Astrocyte of the spinal cord (primary cell): ENCODE measurements at regions not wholly inside any gene's neighbourhood (a gene's known extent, or its start where the extent isn't known, plus 50 kb on each side); places are given as distances from the start of the nearest gene placed in this dataset.

Experiments used
- DNase-seq: peaks from one replicate; pipeline ENCODE4 v3.0.0; 2011; ENCODE audit warnings: low read depth, low spot score
- H3K4me3 ChIP-seq: 2 replicates; pipeline ENCODE4 v1.5.1; 2011; ENCODE audit warnings: low read depth, mild to moderate bottlenecking, low read length, moderate library complexity
- CTCF ChIP-seq: IDR thresholded peaks from 2 replicates; pipeline ENCODE4 v1.5.1; 2012; ENCODE audit warnings: low read depth, mild to moderate bottlenecking, low read length, inconsistent platforms
- in situ Hi-C: cut with HindIII; loops from 2 replicates; pipeline ENCODE4 v1.10.0; 2017; ENCODE audit warnings: low sequenced_read_pairs

GRCh38 chr4:27620886-27621285 is 760.2 kb downstream of the STIM2 start:
- in situ Hi-C loops, result no loop called here
- H3K4me3 ChIP-seq, result no peak overlapping the region
- DNase-seq, result no peak
- no peak for TF ChIP-seq CTCF

GRCh38 chr4:27624749-27625148 is 764.1 kb downstream of the STIM2 start:
- no peak overlapping the region for H3K4me3 ChIP-seq
- TF ChIP-seq CTCF, result no peak
- no peak for DNase-seq
- in situ Hi-C loops, result no loop called here

GRCh38 chr4:27628609-27629008 is 768.0 kb downstream of the STIM2 start:
- TF ChIP-seq CTCF, result no peak
- DNase-seq, result no peak
- in situ Hi-C loops, result no loop called here
- no peak overlapping the region for H3K4me3 ChIP-seq

- TF ChIP-seq CTCF, result no peak
- H3K4me3 ChIP-seq, result no peak overlapping the region
- in situ Hi-C loops, result no loop called here
- DNase-seq, result no peak
Observed at GRCh38 chr4:27629532-27630225, 769.0 kb downstream of the STIM2 start.

GRCh38 chr4:27635936-27636913 is 775.6 kb downstream of the STIM2 start:
- in situ Hi-C loops, result no loop called here
- TF ChIP-seq CTCF, result no peak
- H3K4me3 ChIP-seq, result no peak overlapping the region
- no peak for DNase-seq

- in situ Hi-C loops, result no loop called here
- H3K4me3 ChIP-seq, result no peak overlapping the region
- DNase-seq, result no peak
- TF ChIP-seq CTCF, result no peak
Observed at GRCh38 chr4:27638163-27638915, 777.7 kb downstream of the STIM2 start.
